Heart left ventricle (tissue), 16 donors: ENCODE measurements at regions not wholly inside any gene's neighbourhood (a gene's known extent, or its start where the extent isn't known, plus 50 kb on each side); places are given as distances from the start of the nearest gene placed in this dataset.

Source experiments
- ATAC-seq, 4 donors: fragments of 200-7000 bp; cut with Tn5 transposase; one replicate each; pipeline ENCODE4 v1.9.1; 2020 to 2022; ENCODE audit warnings: moderate library complexity in 4 of 4, mild to moderate bottlenecking in 3 of 4, moderate number of reproducible peaks in 1 of 4
- DNase-seq, 5 donors: peaks; one replicate each; pipeline ENCODE4 v3.0.0-alpha.2; 2020
- H3K27ac ChIP-seq, 12 donors: fragments of 200-600 bp; sonication (generic) in 4 of 12; one replicate each; pipeline versions ENCODE4 v1.5.0 to v1.8.0; 2016 to 2022; ENCODE audit warnings: mild to moderate bottlenecking in 2 of 12
- H3K27me3 ChIP-seq, 9 donors: fragments of 200-600 bp; sonication (generic) in 2 of 9; one replicate each; pipeline versions ENCODE4 v1.5.1 to v1.8.0; 2016 to 2022; ENCODE audit warnings: mild to moderate bottlenecking in 3 of 9
- H3K36me3 ChIP-seq, 9 donors: fragments of 200-600 bp; sonication (generic) in 2 of 9; one replicate each; pipeline versions ENCODE4 v1.5.0 to v1.8.0; 2018 to 2022; ENCODE audit warnings: mild to moderate bottlenecking in 2 of 9
- H3K4me1 ChIP-seq, 12 donors: fragments of 200-600 bp; sonication (generic) in 4 of 12; one replicate each; pipeline versions ENCODE4 v1.5.0 to v1.8.0; 2016 to 2022; ENCODE audit warnings: mild to moderate bottlenecking in 3 of 12
- H3K4me3 ChIP-seq, 12 donors: fragments of 200-600 bp; sonication (generic) in 4 of 12; one replicate each; pipeline versions ENCODE4 v1.5.0 to v1.8.0; 2017 to 2022; ENCODE audit warnings: mild to moderate bottlenecking in 9 of 12, moderate library complexity in 4 of 12
- H3K9me3 ChIP-seq, 12 donors: fragments of 200-600 bp; sonication (generic) in 4 of 12; one replicate each; pipeline versions ENCODE4 v1.5.0 to v1.8.0; 2016 to 2022; ENCODE audit warnings: mild to moderate bottlenecking in 1 of 12
- CTCF ChIP-seq, 12 donors: fragments of 200-600 bp; sonication (generic) in 4 of 12; IDR thresholded peaks; one replicate each; pipeline versions ENCODE4 v1.5.0 to v1.8.0; 2018 to 2022; ENCODE audit warnings: antibody characterized with exemption in 12 of 12, mild to moderate bottlenecking in 5 of 12
- POLR2A ChIP-seq, 2 donors: fragments of 450-650 bp; IDR thresholded peaks; one replicate each; pipeline ENCODE4 v1.6.1; 2017; ENCODE audit warnings: antibody characterized with exemption in 2 of 2, mild to moderate bottlenecking in 2 of 2, moderate library complexity in 2 of 2
- WGBS, 4 donors: extraction: QIAGEN DNeasy Blood & Tissue Kit in 2 of 4; methylation state at CpG; one replicate each; pipeline versions ENCODE4 v1.1.5 to v1.1.7; 2013 to 2018; 5-methylcytosine and 5-hydroxymethylcytosine counted together
- intact Hi-C, 10 donors: fragments of 100-400 bp; cut with DNase I; formaldehyde crosslinking; loops; one replicate each; pipeline versions ENCODE4 v1.11.1 to v1.14.2; 2022
- donor health status: ischemic (EF 13 %, LVEDD 7.1; RV severe dilation, severe dysfunction).
- donor health status: healthy with polysubstance abuse.
- donor health status: DM: no; HTN: yes; CAD: no.
- donor health status: DM: no; HTN: no; CAD: no.
- donor health status: ischemic (EF 25% LVEDD 6.9; RV normal size, moderate dysfunction).
- donor health status: ischemic (EF 25% LVEDD 5.7; RV mildly dilated, moderate dysfunction).
- donor health status: healthy.
- donor health status: DM: yes; HTN: yes; CAD: no.
- donor health status: ischemic (EF 35%, LVEDD 5.7; RV mildly dilated, moderate dysfunction).
- donor health status: nonischemic (EF 11% LVEDD 7.7; RV severe dilation, severe dysfunction).
- donor health status: DM: yes; HTN: yes; CAD: no.
- donor health status: PGD.
- donor health status: ischemic (EF 29% LVEDD 5.4; RV normal size, mild dysfunction).
- donor health status: nonischemic (EF 23%, LVEDD 6.1; RV moderate dilation, normal function).

DNA sequence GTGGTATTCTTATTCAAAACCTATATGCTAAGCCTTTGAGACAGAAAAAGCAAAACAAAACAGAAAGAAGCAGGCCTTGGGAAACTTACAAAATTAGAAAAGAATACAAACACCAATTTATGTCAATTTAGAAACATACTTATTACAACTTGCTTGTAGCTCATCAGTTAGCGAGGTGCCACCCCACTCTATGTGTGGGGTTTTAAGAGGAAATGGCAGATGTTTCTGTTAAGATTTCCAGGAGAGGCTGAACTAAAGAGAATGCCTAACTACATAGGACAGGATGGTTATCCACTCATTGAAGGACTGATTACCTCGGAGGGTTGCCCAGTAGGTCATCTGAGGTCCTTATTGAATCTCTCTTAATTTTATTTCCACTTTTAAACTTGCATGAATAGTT is 302.0 kb downstream of the ETS1 start:
- no peaks in the 10 kb centered on the region for H3K9me3 ChIP-seq
- peaks cover 0 to 10% (median 4%) of the 10 kb centered on the region in 12 donors for H3K4me1 ChIP-seq
- TF ChIP-seq CTCF (IDR thresholded peaks at IDR 0.05) = no peak
- no peak for TF ChIP-seq POLR2A (IDR thresholded peaks at IDR 0.05)
- H3K27ac ChIP-seq = no peak overlapping the region
- no peak for ATAC-seq
- H3K36me3 ChIP-seq = no peaks in the 10 kb centered on the region
- no peak for DNase-seq
- H3K4me3 ChIP-seq = no peak overlapping the region
- 65 to 77% (median 72%) methylated on average over 2 of the region's 2 CpGs for WGBS, 4 donors
- no peaks in the 10 kb centered on the region for H3K27me3 ChIP-seq
- intact Hi-C loops = loop anchor here in 6 of 10 donors (5.0 to 10.0 kb wide), 6 partner anchors 108 to 549 kb away; no protein-coding TSS in a partner anchor

DNA sequence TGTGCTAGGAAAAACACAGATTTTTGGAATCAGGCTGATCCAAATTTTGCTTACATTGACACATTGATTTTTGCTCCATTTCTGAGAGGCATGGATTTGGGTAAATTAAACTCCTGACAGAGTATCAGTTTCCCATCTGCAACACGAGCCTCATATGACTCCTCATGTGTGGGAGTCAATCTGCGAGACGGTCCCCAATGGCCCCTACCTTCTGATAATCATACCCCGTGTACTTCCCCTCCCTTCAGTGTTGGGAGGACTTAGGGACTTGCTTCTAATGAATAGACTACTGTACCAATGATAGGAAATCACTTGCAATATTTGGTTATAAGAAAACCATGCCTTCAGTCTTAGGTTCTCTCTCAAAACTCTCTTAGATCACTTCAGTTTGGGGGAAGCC is 302.7 kb downstream of the ETS1 start:
- ATAC-seq = no peak
- TF ChIP-seq POLR2A (IDR thresholded peaks at IDR 0.05) = no peak
- no peak for TF ChIP-seq CTCF (IDR thresholded peaks at IDR 0.05)
- Histone ChIP-seq H3K27me3 (no peaks in the 10 kb centered on the region), H3K4me1 (peaks cover 0 to 3% (median 0%) of the 10 kb centered on the region in 12 donors), H3K36me3 (no peaks in the 10 kb centered on the region), H3K9me3 (no peaks in the 10 kb centered on the region), H3K27ac (no peak overlapping the region), H3K4me3 (no peak overlapping the region)
- 77 to 85% (median 85%) methylated on average over 4 of the region's 4 CpGs for WGBS, 4 donors
- no peak for DNase-seq
- intact Hi-C loops = loop anchor here in 6 of 10 donors (5.0 to 10.0 kb wide), 6 partner anchors 107 to 550 kb away; no protein-coding TSS in a partner anchor

DNA sequence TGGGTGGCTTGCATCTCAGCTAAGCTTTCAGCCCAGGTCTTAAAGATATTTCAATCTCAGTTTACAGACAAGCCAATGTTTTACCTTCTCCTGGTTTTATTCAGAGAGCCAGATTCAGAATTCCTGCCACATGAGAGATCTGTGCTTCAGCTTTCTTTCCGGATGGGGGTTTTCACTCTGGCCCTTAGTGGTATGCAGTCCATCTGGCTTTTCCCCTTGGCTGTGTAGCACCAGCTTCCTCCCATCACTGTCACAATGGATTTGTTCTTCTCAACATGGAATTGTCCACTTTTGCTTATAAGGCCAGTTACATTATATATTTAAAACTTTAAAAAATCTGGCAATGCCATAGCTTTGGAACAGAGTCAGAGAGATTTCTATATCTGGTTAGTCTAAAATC is 303.9 kb downstream of the ETS1 start:
- no peaks in the 10 kb centered on the region for H3K9me3 ChIP-seq
- no peak for ATAC-seq
- TF ChIP-seq CTCF (IDR thresholded peaks at IDR 0.05) (no peak), POLR2A (IDR thresholded peaks at IDR 0.05) (no peak)
- no peaks in the 10 kb centered on the region for H3K27me3 ChIP-seq
- 38 to 66% (median 63%) methylated on average over 1 of the region's 1 CpG for WGBS, 4 donors
- H3K4me1 ChIP-seq = no peaks in the 10 kb centered on the region
- DNase-seq = no peak
- H3K36me3 ChIP-seq = no peaks in the 10 kb centered on the region
- intact Hi-C loops = loop anchor here in 3 of 10 donors (10.0 kb wide), 2 partner anchors 109 to 551 kb away; no protein-coding TSS in a partner anchor
- no peak overlapping the region for H3K27ac ChIP-seq
- no peak overlapping the region for H3K4me3 ChIP-seq

- intact Hi-C loops = loop anchor here in 3 of 10 donors (10.0 kb wide), 2 partner anchors 107 to 553 kb away; no protein-coding TSS in a partner anchor
- 93 to 96% (median 94%) methylated on average over 7 of the region's 7 CpGs for WGBS, 4 donors
Observed at GRCh38 chr11:128282053-128282452, 305.3 kb downstream of the ETS1 start.

More at GRCh38 chr11:128282053-128282452, 305.3 kb downstream of the ETS1 start:
- Histone ChIP-seq H3K27ac (no peak overlapping the region), H3K36me3 (no peaks in the 10 kb centered on the region), H3K9me3 (no peaks in the 10 kb centered on the region), H3K4me3 (no peak overlapping the region), H3K27me3 (no peaks in the 10 kb centered on the region), H3K4me1 (no peaks in the 10 kb centered on the region)
- DNase-seq = no peak
- ATAC-seq = no peak
- no peak for TF ChIP-seq CTCF (IDR thresholded peaks at IDR 0.05)
- TF ChIP-seq POLR2A (IDR thresholded peaks at IDR 0.05) = no peak
